ENCODE measurements at regions not wholly inside any gene's neighbourhood (a gene's known extent, or its start where the extent isn't known, plus 50 kb on each side); places are given as distances from the start of the nearest gene placed in this dataset.

DNA sequence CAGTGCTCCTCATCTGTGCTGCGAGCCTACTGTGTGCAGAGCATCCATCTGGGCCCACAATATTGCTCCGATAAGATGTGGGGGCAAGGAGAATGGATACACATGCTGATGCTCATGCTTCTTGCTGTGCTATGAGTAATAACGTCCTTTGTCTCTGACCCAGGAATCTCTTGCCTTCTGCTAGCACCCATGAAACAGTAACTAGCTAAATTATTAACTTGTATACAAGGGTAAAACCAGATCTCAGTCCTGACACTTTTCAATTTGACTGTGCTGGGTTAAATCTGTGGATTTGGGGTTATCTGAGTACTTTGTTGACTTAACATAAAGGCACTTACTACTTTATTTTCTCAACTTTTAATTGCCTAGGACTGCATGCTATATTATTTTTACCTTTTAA lies 357.6 kb downstream of the SLC4A3 start:
- H3K56ac ChIP-seq (ENCODE audit: insufficient read length, low read depth, low read length), result no peak overlapping the region
- no peaks in the 10 kb centered on the region for H4K20me1 ChIP-seq (ENCODE audit: control insufficient read depth, insufficient read depth, insufficient read length)
- no peaks in the 10 kb centered on the region for H3K23me2 ChIP-seq (ENCODE audit: insufficient read length, low read depth, low read length, poor library complexity, severe bottlenecking)
- H4K5ac ChIP-seq (ENCODE audit: insufficient read length, low read depth, low read length), result no peak overlapping the region
- no peak overlapping the region for H3K4ac ChIP-seq (ENCODE audit: low read depth, low read length)
- no peaks in the 10 kb centered on the region for H3K27me3 ChIP-seq (ENCODE audit: insufficient read depth, low read length)
- H2AFZ ChIP-seq (ENCODE audit: low read length), result no peak overlapping the region
- H2BK12ac ChIP-seq (ENCODE audit: insufficient read length, low read depth, low read length), result no peak overlapping the region
- no peak overlapping the region for H2BK20ac ChIP-seq (ENCODE audit: low read depth, low read length, poor library complexity, severe bottlenecking)
- H3K14ac ChIP-seq (ENCODE audit: insufficient read depth, low read length), result no peak overlapping the region
- no peak overlapping the region for H2BK120ac ChIP-seq (ENCODE audit: low read depth, low read length, poor library complexity, severe bottlenecking)
- DNase-seq, result no peak
- Mint-ChIP-seq H3K4me1 (peaks cover 9 to 11% of the 10 kb centered on the region in 2 experiments), H3K4me3 (no peak overlapping the region), H3K27ac (no peak overlapping the region), H3K36me3 (ENCODE audit: insufficient read depth in 1 of 3, low read depth in 3 of 3) (no peaks in the 10 kb centered on the region), H3K9me3 (no peaks in the 10 kb centered on the region; a peak in 1 of 5 replicates), H3K27me3 (ENCODE audit: low read depth) (no peaks in the 10 kb centered on the region; the same call in 1 of the 2 replicates)
- peaks cover 3% of the 10 kb centered on the region; the same call in 1 of the 2 replicates for H3K4me1 ChIP-seq (ENCODE audit: insufficient read depth, low read length)
- no peak overlapping the region for H2BK5ac ChIP-seq (ENCODE audit: insufficient read length, low read length)
- no peak overlapping the region for H3K9ac ChIP-seq (ENCODE audit: extremely low read depth, insufficient read length, low read length)
- H3K79me1 ChIP-seq (ENCODE audit: insufficient read depth, low read depth, low read length, poor library complexity, severe bottlenecking), result no peaks in the 10 kb centered on the region
- no peak overlapping the region for H3T11ph ChIP-seq (ENCODE audit: low read length)
- no peak overlapping the region for H3K4me2 ChIP-seq (ENCODE audit: insufficient read depth, insufficient read length, low read length)
- no peaks in the 10 kb centered on the region for H3K79me2 ChIP-seq (ENCODE audit: insufficient read depth, low read length)
- no CpG with 5 or more reads among the region's 3 CpGs for WGBS (ENCODE audit: extremely low coverage, insufficient read length, low lambda C conversion rate)
- no peak overlapping the region for H2AK5ac ChIP-seq (ENCODE audit: insufficient read length, low read length)
- H4K8ac ChIP-seq (replicated peaks; ENCODE audit: insufficient read length, low read depth, low read length), result no peak overlapping the region
- H2BK15ac ChIP-seq (ENCODE audit: low read depth, low read length), result no peak overlapping the region
- no peak overlapping the region for H3K18ac ChIP-seq (ENCODE audit: insufficient read length, low read depth, low read length)
- H4K91ac ChIP-seq (ENCODE audit: insufficient read length, low read depth, low read length), result no peak overlapping the region
- no peaks in the 10 kb centered on the region for H3K9me3 ChIP-seq (ENCODE audit: control insufficient read depth, low read depth, low read length)
- TF ChIP-seq, protein P1, sequence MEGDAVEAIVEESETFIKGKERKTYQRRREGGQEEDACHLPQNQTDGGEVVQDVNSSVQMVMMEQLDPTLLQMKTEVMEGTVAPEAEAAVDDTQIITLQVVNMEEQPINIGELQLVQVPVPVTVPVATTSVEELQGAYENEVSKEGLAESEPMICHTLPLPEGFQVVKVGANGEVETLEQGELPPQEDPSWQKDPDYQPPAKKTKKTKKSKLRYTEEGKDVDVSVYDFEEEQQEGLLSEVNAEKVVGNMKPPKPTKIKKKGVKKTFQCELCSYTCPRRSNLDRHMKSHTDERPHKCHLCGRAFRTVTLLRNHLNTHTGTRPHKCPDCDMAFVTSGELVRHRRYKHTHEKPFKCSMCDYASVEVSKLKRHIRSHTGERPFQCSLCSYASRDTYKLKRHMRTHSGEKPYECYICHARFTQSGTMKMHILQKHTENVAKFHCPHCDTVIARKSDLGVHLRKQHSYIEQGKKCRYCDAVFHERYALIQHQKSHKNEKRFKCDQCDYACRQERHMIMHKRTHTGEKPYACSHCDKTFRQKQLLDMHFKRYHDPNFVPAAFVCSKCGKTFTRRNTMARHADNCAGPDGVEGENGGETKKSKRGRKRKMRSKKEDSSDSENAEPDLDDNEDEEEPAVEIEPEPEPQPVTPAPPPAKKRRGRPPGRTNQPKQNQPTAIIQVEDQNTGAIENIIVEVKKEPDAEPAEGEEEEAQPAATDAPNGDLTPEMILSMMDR (conservative IDR thresholded peaks at IDR 0.05), result no peak
- no peak overlapping the region for H3K23ac ChIP-seq (ENCODE audit: insufficient read length, low read depth, low read length)
- no peak overlapping the region for H3K27ac ChIP-seq (ENCODE audit: insufficient read length, low read depth, low read length)
